ENCODE measurements at regions not wholly inside any gene's neighbourhood (a gene's known extent, or its start where the extent isn't known, plus 50 kb on each side); places are given as distances from the start of the nearest gene placed in this dataset.

DNA sequence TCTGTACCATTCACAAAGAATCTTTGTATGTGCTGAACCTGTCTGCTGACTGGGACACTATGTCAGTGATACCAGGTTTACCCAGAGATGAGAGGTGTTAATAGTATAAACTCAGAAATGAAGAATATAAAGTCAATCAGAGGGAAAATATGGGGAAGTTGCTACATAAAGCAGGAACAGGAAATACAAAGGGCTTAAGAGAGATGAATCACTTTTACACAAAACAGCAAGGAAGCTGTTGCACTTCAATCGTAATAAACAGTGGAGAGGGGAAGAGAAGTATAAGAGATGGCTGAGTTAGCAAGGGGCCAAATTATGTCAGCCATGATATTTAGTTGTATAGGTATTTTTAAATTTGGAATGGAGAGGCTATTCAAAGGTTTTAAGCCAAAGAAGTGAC, 890.2 kb upstream of the NCAM2 start:
- H3K27ac ChIP-seq, result no peak overlapping the region
- TF ChIP-seq ZFX (IDR thresholded peaks at IDR 0.05) (no peak), CTCF (conservative IDR thresholded peaks at IDR 0.05) (no peak)

DNA sequence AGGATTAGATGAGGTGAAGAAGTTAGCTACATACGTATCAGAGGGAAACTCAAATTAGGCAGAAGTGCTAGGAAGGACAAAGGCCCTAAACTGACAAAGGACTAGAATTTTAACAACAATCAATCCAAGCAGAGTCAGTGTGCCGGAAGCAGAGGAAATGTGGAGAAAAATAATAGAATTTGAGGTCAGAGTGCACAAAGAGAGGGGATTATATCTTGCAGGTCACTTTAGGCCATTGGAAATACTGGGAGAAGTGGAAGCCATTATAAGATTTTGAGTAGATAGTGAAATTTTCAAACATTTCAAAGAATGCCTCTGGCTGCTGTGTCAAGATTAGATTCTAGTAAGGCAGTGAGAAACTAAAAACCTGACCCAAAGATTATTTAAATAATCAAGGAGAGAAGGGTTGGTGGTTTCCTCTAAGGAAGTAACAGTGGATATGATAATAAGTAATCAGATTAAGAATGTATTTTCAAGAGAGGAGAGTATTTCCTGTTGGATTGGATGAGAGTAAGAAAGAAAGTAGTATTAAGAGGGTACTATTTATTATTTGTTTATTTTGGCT, 889.2 kb upstream of the NCAM2 start:
- no peak overlapping the region for H3K27ac ChIP-seq
- TF ChIP-seq ZFX (IDR thresholded peaks at IDR 0.05) (no peak), CTCF (conservative IDR thresholded peaks at IDR 0.05) (no peak)

DNA sequence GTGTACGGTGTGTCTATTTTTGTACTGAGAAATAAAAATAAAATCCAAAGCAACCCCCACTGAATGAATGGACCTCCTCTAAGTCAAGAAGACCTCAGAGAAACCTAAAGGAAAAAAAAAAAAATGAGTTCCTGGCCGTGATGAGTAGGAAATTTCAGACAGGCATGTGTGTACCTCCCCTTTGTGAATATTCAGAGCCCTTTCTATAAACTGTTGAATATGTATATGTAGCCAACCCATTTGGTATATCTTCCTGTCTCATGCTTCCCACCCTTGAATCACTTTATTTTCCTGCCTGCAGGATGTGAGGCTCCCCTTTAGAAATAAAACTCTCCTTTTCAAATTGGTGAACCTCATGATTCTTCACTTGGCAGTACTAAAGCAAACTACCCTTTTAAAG, 887.8 kb upstream of the NCAM2 start:
- no peak overlapping the region for H3K27ac ChIP-seq
- TF ChIP-seq CTCF (conservative IDR thresholded peaks at IDR 0.05) (no peak), ZFX (IDR thresholded peaks at IDR 0.05) (no peak)

DNA sequence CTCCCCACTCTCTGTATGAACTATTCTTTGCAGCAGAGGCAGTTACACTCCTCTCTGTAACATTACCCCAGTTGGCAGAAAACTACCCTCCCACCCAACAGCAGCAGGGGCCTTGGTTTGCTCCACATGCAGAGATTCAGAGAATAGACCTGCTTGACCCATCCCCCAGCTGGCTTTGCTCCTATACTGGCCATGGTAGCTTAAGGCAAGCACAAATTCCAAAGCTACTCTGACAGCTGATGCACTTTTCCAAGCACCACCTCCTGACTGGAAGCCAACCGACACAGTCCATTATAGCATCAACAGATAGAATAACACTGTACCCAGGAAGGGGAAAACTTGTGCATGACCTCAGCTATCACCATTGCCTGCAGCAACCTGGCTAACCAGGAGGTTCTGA, 846.5 kb upstream of the NCAM2 start:
- TF ChIP-seq ZFX (IDR thresholded peaks at IDR 0.05) (no peak), CTCF (conservative IDR thresholded peaks at IDR 0.05) (no peak)
- no peak overlapping the region for H3K27ac ChIP-seq

- TF ChIP-seq CTCF (conservative IDR thresholded peaks at IDR 0.05) (no peak), ZFX (IDR thresholded peaks at IDR 0.05) (no peak)
- H3K27ac ChIP-seq, result no peak overlapping the region
These were observed 835.0 kb upstream of the NCAM2 start for GRCh38 chr21:20163167-20163566.

DNA sequence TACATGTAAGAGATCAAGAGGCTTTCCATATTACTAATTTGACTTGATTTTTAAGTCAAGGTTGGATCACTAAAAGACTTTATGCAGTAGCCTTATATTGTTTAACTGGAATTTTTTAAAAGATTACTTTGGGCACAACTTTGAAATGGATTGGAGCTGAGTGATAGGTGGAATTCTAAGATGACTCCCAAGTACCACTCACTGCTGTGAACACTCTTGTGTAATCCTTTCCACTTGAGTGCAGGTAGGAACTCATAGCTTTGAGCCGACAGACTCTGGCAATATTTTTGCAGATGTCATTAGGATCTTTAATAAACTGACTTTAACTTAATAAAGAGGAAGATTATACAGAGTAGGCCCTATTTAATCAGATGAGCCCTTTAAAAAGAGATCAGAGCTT, 831.1 kb upstream of the NCAM2 start:
- H3K27ac ChIP-seq, result no peak overlapping the region
- TF ChIP-seq CTCF (conservative IDR thresholded peaks at IDR 0.05), result no peak
- no peak for TF ChIP-seq ZFX (IDR thresholded peaks at IDR 0.05)

DNA sequence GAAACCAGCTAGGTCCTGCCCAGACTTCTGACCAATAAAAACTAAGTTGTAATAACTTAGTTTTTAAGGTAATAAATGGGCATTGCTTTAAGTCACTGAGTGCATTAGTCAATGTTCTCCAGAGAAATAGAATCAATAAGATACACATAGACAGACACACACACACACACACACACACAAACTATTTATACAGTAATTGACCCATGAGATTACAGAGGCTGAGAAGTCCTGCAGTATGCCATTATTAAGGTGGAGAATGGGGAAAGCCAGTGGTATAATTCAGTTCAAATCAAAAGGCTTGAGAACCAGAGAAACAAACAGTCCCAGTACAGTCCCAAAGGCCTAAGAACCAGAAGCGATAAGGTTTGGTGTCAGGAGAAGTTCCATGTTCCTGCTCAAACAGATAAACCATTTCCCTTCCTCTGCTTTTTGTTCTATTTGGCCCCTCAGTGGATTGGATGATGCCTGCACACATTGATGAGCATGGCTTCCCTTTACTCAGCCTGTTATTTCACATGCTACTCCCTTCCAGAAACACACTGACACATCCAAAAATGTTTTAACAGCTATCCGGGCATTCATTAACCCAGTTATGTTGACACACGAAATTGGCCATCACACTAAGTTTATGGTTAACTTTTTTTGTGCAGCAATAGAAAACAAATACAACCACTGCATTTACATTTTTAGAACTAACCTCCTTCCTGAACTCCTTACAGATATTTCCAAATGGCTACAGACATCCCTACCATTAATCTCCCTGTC, 828.2 kb upstream of the NCAM2 start:
- TF ChIP-seq ZFX (IDR thresholded peaks at IDR 0.05), result no peak
- no peak for TF ChIP-seq CTCF (conservative IDR thresholded peaks at IDR 0.05)
- H3K27ac ChIP-seq, result no peak overlapping the region
